GM12872 (cell line): ENCODE measurements at regions not wholly inside any gene's neighbourhood (a gene's known extent, or its start where the extent isn't known, plus 50 kb on each side); places are given as distances from the start of the nearest gene placed in this dataset.

Source experiments
- TF ChIP-seq, protein P1 (sequence below): IDR thresholded peaks from 3 replicates; pipeline ENCODE4 v1.5.1; 2011; ENCODE audit warnings: low read depth, mild to moderate bottlenecking, low read length, moderate library complexity; ENCODE audit not compliant: insufficient read depth

DNA sequence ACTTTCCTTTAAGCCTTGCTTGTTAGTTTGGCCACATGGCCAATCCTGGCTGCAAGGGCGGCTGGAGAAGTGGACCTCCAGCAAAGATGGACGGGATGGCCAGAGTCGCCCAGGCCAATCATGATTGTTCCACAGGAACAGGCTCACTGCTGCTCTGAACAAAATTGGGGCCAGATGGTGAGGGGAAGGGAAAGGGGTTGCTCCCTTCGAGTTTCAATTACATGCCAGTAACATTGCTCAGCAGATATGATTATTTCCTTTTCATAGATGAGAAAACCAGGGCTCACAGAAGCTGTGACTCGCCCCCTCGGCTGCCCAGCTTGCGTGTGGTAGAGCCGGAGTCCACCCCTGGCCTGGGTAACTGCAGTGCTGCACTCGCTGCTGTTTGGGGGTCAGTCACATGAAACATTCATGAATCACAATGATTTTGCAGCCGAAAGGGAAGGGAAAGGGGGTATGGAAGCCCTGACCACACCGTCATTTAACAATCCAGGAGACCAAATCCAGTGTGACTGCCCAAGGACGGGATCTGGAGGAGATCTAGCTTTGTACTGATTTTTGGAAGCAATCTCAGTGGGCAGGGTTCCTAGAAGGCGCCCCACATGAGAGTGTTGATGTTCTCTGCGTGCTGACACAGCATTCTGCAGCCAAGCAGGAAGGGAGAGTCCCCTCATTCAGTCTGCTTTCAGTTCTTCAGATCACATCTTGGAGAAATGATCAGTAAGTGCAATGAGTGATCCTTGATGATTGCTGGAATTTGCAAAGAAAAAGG, 77.3 kb upstream of the MSX1 start:
- TF ChIP-seq, protein P1, sequence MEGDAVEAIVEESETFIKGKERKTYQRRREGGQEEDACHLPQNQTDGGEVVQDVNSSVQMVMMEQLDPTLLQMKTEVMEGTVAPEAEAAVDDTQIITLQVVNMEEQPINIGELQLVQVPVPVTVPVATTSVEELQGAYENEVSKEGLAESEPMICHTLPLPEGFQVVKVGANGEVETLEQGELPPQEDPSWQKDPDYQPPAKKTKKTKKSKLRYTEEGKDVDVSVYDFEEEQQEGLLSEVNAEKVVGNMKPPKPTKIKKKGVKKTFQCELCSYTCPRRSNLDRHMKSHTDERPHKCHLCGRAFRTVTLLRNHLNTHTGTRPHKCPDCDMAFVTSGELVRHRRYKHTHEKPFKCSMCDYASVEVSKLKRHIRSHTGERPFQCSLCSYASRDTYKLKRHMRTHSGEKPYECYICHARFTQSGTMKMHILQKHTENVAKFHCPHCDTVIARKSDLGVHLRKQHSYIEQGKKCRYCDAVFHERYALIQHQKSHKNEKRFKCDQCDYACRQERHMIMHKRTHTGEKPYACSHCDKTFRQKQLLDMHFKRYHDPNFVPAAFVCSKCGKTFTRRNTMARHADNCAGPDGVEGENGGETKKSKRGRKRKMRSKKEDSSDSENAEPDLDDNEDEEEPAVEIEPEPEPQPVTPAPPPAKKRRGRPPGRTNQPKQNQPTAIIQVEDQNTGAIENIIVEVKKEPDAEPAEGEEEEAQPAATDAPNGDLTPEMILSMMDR: no peak

DNA sequence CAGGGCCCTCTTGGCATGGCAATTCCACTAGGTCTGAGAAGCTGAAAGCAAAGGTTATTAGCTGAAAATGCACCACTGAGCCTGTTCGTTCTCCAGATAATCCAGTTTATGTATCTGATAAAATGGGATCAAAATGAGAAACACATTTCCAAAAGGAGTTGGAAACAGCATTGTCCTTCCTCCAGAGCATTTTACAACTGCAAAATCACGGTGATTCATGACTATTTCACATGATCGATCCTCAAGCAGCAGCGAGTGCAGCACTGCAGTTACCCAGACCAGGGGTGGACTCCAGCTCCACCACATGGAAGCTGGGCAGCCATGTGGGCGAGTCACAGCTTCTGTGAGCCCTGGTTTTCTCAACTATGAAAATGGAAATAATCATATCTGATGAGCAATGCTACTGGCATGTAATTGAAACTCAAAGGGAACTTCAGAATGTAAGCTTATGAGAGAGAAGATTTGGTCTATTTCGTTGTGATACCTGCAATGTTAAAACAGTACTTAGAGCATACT, 78.7 kb upstream of the MSX1 start:
- TF ChIP-seq, protein P1: no peak

DNA sequence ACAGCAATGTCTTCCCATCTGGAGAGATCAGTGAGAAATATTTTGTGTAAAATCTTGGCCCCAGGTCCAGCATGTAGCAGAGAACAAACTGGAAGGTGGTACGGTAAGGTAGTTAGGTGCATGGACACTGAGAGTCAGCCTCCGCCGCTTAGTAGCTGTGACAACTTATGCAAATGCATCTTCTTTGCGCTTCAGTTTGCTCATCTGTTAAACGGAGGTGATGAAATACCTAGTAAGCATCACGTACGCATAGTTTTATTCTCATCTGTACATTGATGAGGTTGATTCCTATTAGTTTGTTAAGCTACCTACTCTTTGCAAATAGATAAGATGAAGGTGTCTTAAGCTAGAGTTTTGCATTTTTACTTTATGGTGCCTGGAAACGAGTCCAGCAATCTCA, 80.0 kb upstream of the MSX1 start:
- TF ChIP-seq, protein P1: no peak

DNA sequence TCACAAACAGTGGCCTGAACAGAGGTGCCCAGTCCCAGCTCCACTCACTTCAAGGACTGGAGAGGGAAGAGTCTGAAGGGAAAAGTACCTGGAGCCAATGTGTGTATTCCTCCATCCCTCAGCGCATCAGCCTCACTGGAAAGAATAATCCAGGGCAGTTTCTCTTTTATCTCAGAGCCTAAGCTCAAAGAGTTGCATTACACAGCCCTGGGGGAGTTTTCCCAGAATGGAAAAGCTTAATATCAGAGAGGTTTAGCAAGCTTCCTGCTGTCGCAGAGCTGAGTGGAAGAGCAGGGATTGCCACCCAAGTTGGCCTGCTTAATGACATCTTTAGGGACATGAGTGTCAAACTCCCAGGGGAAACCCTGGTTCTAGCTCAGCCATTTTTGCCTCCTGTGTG, 80.4 kb upstream of the MSX1 start:
- TF ChIP-seq, protein P1: no peak

DNA sequence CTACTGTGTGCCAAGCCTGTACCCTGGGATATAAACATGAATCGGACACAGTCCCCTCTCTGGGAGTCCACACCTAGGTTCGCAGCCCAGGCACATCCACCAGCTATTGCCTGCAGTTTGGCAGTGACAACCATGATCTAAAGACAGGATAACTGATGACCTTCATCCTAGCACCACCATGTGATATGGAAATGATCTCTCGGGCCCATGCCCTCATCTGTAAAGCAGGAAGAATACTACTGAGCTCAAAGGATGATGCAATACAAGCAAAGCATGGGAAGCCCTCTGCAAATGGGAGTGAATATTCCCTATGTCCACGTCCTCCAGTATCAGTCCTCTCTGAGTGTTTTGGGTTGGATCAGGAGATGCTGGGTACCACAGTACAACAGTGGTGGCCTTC, 80.9 kb upstream of the MSX1 start:
- TF ChIP-seq, protein P1: no peak

DNA sequence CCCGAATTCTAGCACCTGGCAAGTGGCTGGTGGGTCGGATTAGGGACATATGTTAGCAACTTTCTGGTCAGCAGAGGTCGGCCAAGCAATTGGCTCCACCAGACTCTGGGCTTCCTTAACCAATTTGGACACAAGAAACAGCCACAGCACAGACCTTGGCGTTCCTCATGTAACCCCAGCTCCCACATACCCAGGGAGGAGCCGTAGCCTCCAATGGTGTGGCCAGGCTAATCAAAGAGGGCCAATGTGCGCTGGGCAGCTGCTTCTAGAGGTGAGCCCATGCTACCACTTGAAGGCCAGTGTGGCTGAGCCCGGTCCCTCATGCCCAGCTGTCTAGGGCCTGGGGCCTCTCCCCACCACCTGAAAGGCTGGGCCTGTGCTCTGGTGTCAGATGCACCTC, 82.5 kb upstream of the MSX1 start:
- TF ChIP-seq, protein P1: no peak

DNA sequence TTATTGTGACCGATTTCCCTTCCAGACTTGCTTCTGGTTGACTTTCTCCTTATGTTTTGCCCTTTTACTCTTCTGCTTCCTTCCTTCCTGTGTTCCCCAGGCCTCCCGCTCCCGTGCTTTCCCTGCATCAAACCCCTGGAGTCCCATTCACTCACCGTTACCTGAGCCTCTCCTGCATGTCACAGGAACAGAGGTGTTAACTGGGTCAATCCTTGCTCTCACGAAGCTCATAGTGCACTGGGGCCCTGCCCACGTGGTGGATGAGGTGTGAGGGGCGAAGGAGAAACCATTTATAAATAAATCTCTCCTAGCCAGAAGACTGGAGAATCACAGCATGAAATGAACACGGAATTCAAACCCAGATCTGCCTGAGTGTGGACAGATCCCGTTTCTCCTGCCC, 83.1 kb upstream of the MSX1 start:
- TF ChIP-seq, protein P1: no peak
